ENCODE measurements at regions not wholly inside any gene's neighbourhood (a gene's known extent, or its start where the extent isn't known, plus 50 kb on each side); places are given as distances from the start of the nearest gene placed in this dataset.

GRCh38 chr20:12210591-12210990 lies 292.9 kb downstream of the BTBD3 start:
- in situ Hi-C loops (cut with HindIII; ENCODE audit: low pct_ligation_motif_present, low sequenced_read_pairs), result no loop called here
- H3K27me3 ChIP-seq (replicated peaks), result no peaks in the 10 kb centered on the region
- H3K36me3 ChIP-seq (replicated peaks), result no peaks in the 10 kb centered on the region
- TF ChIP-seq CTCF (IDR thresholded peaks at IDR 0.05; ENCODE audit: low read depth, low read length, missing control alignments), result no peak
- no peak overlapping the region for H3K4me3 ChIP-seq (ENCODE audit: low read depth, low read length)
- H3K27ac ChIP-seq, result no peak overlapping the region
- no peak for DNase-seq

- in situ Hi-C loops (cut with HindIII; ENCODE audit: low pct_ligation_motif_present, low sequenced_read_pairs), result no loop called here
- no peak overlapping the region for H3K27ac ChIP-seq
- no peak for DNase-seq
- H3K27me3 ChIP-seq (replicated peaks), result no peaks in the 10 kb centered on the region
- H3K4me3 ChIP-seq (ENCODE audit: low read depth, low read length), result no peak overlapping the region
- TF ChIP-seq CTCF (IDR thresholded peaks at IDR 0.05; ENCODE audit: low read depth, low read length, missing control alignments), result no peak
- no peaks in the 10 kb centered on the region for H3K36me3 ChIP-seq (replicated peaks)
Observed at GRCh38 chr20:12211361-12211760, 293.7 kb downstream of the BTBD3 start.

- in situ Hi-C loops (cut with HindIII; ENCODE audit: low pct_ligation_motif_present, low sequenced_read_pairs), result no loop called here
- no peak for TF ChIP-seq CTCF (IDR thresholded peaks at IDR 0.05; ENCODE audit: low read depth, low read length, missing control alignments)
- Histone ChIP-seq H3K27ac (no peak overlapping the region), H3K4me3 (ENCODE audit: low read depth, low read length) (no peak overlapping the region), H3K27me3 (replicated peaks) (no peaks in the 10 kb centered on the region), H3K36me3 (replicated peaks) (no peaks in the 10 kb centered on the region)
- DNase-seq, result no peak
Observed at GRCh38 chr20:12217382-12217781, 299.7 kb downstream of the BTBD3 start.

- no peak overlapping the region for H3K4me3 ChIP-seq (ENCODE audit: low read depth, low read length)
- DNase-seq, result no peak
- TF ChIP-seq CTCF (IDR thresholded peaks at IDR 0.05; ENCODE audit: low read depth, low read length, missing control alignments), result no peak
- in situ Hi-C loops (cut with HindIII; ENCODE audit: low pct_ligation_motif_present, low sequenced_read_pairs), result no loop called here
- no peaks in the 10 kb centered on the region for H3K27me3 ChIP-seq (replicated peaks)
- no peaks in the 10 kb centered on the region for H3K36me3 ChIP-seq (replicated peaks)
- no peak overlapping the region for H3K27ac ChIP-seq
Observed at GRCh38 chr20:12219798-12220197, 302.1 kb downstream of the BTBD3 start.

- Histone ChIP-seq H3K27me3 (replicated peaks) (no peaks in the 10 kb centered on the region), H3K27ac (no peak overlapping the region), H3K36me3 (replicated peaks) (no peaks in the 10 kb centered on the region), H3K4me3 (ENCODE audit: low read depth, low read length) (no peak overlapping the region)
- in situ Hi-C loops (cut with HindIII; ENCODE audit: low pct_ligation_motif_present, low sequenced_read_pairs), result no loop called here
- no peak for TF ChIP-seq CTCF (IDR thresholded peaks at IDR 0.05; ENCODE audit: low read depth, low read length, missing control alignments)
- no peak for DNase-seq
Observed at GRCh38 chr20:12223057-12223456, 305.4 kb downstream of the BTBD3 start.

- in situ Hi-C loops (cut with HindIII; ENCODE audit: low pct_ligation_motif_present, low sequenced_read_pairs), result no loop called here
- no peaks in the 10 kb centered on the region for H3K27me3 ChIP-seq (replicated peaks)
- H3K27ac ChIP-seq, result no peak overlapping the region
- H3K4me3 ChIP-seq (ENCODE audit: low read depth, low read length), result no peak overlapping the region
- DNase-seq, result no peak
- H3K36me3 ChIP-seq (replicated peaks), result no peaks in the 10 kb centered on the region
- TF ChIP-seq CTCF (IDR thresholded peaks at IDR 0.05; ENCODE audit: low read depth, low read length, missing control alignments), result no peak
Observed at GRCh38 chr20:12225898-12226297, 308.2 kb downstream of the BTBD3 start.

Measured in brain microvascular endothelial cell (primary cell).